Smooth muscle cell (in vitro differentiated cells): ENCODE measurements at regions not wholly inside any gene's neighbourhood (a gene's known extent, or its start where the extent isn't known, plus 50 kb on each side); places are given as distances from the start of the nearest gene placed in this dataset.
A peak's percentile ranks its signal among the peaks of the same experiment; 100 is the strongest.

Experiments
- DNase-seq: peaks from one replicate; lab custom pipeline; 2025; ENCODE audit not compliant: unreplicated experiment; lab: John Stamatoyannopoulos, UW
- H2AFZ ChIP-seq: fragments of 200-600 bp; sonication (generic); 2 replicates; pipeline ENCODE4 v1.6.0; 2016; ENCODE audit warnings: antibody characterized with exemption, low read depth, mild to moderate bottlenecking
- H3F3A ChIP-seq: fragments of 200-600 bp; sonication (generic); 2 replicates; pipeline ENCODE4 v1.6.0; 2017; ENCODE audit warnings: antibody characterized with exemption, low read depth
- H3K27ac ChIP-seq: fragments of 200-600 bp; sonication (generic); 2 replicates; pipeline ENCODE4 v1.5.1; 2016; ENCODE audit warnings: low read depth, mild to moderate bottlenecking
- H3K27me3 ChIP-seq: fragments of 200-600 bp; sonication (generic); 2 replicates; pipeline ENCODE4 v1.6.1; 2016; ENCODE audit warnings: low read depth, mild to moderate bottlenecking
- H3K36me3 ChIP-seq: fragments of 200-600 bp; sonication (generic); 2 replicates; pipeline ENCODE4 v1.5.1; 2016; ENCODE audit warnings: low read depth
- H3K4me1 ChIP-seq: fragments of 200-600 bp; sonication (generic); 2 replicates; pipeline ENCODE4 v1.5.1; 2016; ENCODE audit warnings: low read depth
- H3K4me2 ChIP-seq: fragments of 200-600 bp; sonication (generic); 2 replicates; pipeline ENCODE4 v1.6.0; 2016; ENCODE audit warnings: mild to moderate bottlenecking
- H3K4me3 ChIP-seq: fragments of 200-600 bp; sonication (generic); 2 replicates; pipeline ENCODE4 v1.5.1; 2016; ENCODE audit warnings: mild to moderate bottlenecking
- H3K79me2 ChIP-seq: fragments of 200-600 bp; sonication (generic); 2 replicates; pipeline ENCODE4 v1.6.0; 2016; ENCODE audit warnings: low read depth, mild to moderate bottlenecking
- H3K9ac ChIP-seq: fragments of 200-600 bp; sonication (generic); 2 replicates; pipeline ENCODE4 v1.6.0; 2016; ENCODE audit warnings: low read depth
- H3K9me3 ChIP-seq: fragments of 200-600 bp; sonication (generic); replicated peaks from 2 replicates; pipeline ENCODE4 v1.5.1; 2016; ENCODE audit warnings: low read depth
- H4K20me1 ChIP-seq: fragments of 200-600 bp; sonication (generic); 2 replicates; pipeline ENCODE4 v1.6.0; 2016; ENCODE audit warnings: low read depth
- WGBS: methylation state at CpG from one replicate; pipeline ENCODE4 v1.1.7; 2016; ENCODE audit warnings: low lambda C conversion rate; 5-methylcytosine and 5-hydroxymethylcytosine counted together
- TF ChIP-seq, protein P1 (sequence below): fragments of 200-600 bp; sonication (generic); IDR thresholded peaks from 2 replicates; pipeline ENCODE4 v1.5.1; 2017; ENCODE audit warnings: borderline replicate concordance, mild to moderate bottlenecking, antibody characterized with exemption; ENCODE audit not compliant: insufficient read depth, poor library complexity, severe bottlenecking

DNA sequence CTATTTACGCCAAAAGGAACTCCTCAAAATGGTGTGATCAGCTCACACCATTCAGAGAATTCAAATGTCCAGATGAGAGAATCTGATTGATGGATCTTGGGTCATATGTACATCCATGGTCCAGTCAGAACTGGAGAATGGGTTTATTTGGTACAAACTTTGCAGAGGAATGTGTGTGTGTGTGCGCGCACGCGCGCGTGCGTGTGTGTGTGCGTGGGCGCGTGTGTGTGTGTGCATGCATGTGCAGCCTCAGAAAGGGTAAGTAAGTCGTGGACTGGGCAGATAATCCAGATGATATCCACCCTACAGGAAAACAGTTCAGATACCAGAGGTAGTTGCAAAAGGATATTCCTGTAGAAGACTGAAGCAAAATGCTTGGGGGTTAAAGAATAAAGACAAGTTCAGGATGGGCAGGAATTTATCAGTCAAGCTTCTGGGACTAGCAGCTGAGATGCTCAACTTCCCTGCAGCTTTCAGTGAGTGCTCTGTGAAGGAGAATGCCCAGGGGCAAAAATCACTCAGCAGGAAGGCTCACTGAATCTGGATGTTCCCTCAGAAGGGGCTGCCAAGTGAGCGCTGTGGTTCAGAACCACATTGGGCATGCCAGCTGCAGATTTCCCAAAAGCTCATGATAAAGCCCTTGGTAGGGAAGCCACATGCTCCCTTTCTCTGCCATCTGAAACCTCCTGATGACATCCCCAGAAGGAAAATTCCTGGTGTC lies 440.5 kb upstream of the SGCD start:
- Histone ChIP-seq H3K27ac (no peak overlapping the region), H2AFZ (no peak overlapping the region), H3F3A (no peaks in the 10 kb centered on the region), H3K9ac (no peak overlapping the region), H4K20me1 (no peaks in the 10 kb centered on the region), H3K27me3 (peaks cover 36% of the 10 kb centered on the region), H3K4me2 (no peak overlapping the region), H3K4me3 (no peak overlapping the region), H3K9me3 (no peaks in the 10 kb centered on the region), H3K79me2 (no peaks in the 10 kb centered on the region), H3K36me3 (no peaks in the 10 kb centered on the region), H3K4me1 (peaks cover 5% of the 10 kb centered on the region)
- DNase-seq: no peak
- 85% methylated on average over 13 of the region's 13 CpGs for WGBS
- TF ChIP-seq, protein P1, sequence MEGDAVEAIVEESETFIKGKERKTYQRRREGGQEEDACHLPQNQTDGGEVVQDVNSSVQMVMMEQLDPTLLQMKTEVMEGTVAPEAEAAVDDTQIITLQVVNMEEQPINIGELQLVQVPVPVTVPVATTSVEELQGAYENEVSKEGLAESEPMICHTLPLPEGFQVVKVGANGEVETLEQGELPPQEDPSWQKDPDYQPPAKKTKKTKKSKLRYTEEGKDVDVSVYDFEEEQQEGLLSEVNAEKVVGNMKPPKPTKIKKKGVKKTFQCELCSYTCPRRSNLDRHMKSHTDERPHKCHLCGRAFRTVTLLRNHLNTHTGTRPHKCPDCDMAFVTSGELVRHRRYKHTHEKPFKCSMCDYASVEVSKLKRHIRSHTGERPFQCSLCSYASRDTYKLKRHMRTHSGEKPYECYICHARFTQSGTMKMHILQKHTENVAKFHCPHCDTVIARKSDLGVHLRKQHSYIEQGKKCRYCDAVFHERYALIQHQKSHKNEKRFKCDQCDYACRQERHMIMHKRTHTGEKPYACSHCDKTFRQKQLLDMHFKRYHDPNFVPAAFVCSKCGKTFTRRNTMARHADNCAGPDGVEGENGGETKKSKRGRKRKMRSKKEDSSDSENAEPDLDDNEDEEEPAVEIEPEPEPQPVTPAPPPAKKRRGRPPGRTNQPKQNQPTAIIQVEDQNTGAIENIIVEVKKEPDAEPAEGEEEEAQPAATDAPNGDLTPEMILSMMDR: no peak

- Histone ChIP-seq H2AFZ (no peak overlapping the region), H3K36me3 (no peaks in the 10 kb centered on the region), H3F3A (no peaks in the 10 kb centered on the region), H3K9me3 (no peaks in the 10 kb centered on the region), H3K9ac (no peak overlapping the region), H3K4me3 (no peak overlapping the region), H3K4me1 (no peaks in the 10 kb centered on the region), H3K79me2 (no peaks in the 10 kb centered on the region), H3K27me3 (no peaks in the 10 kb centered on the region), H4K20me1 (no peaks in the 10 kb centered on the region), H3K4me2 (no peak overlapping the region), H3K27ac (no peak overlapping the region)
- DNase-seq: no peak
- WGBS: 83% methylated on average over 2 of the region's 2 CpGs
- TF ChIP-seq, protein P1: no peak
Observed at GRCh38 chr5:155895484-155895883, 431.5 kb upstream of the SGCD start.

GRCh38 chr5:155897761-155898160 lies 429.2 kb upstream of the SGCD start:
- no peak for DNase-seq
- Histone ChIP-seq H3K27me3 (no peaks in the 10 kb centered on the region), H3F3A (no peaks in the 10 kb centered on the region), H3K79me2 (no peaks in the 10 kb centered on the region), H3K9me3 (no peaks in the 10 kb centered on the region), H3K27ac (peak overlapping the region; percentile 94), H4K20me1 (no peaks in the 10 kb centered on the region), H3K36me3 (no peaks in the 10 kb centered on the region), H3K4me1 (no peaks in the 10 kb centered on the region), H3K4me3 (no peak overlapping the region), H3K4me2 (peak overlapping the region; percentile 34), H3K9ac (peak overlapping the region; percentile 75), H2AFZ (no peak overlapping the region)
- 34% methylated on average over 3 of the region's 3 CpGs for WGBS
- TF ChIP-seq, protein P1: no peak

- H3K9me3 ChIP-seq: no peaks in the 10 kb centered on the region
- H3K36me3 ChIP-seq: no peaks in the 10 kb centered on the region
- no peak for DNase-seq
- H2AFZ ChIP-seq: peak overlapping the region; percentile 26
- no peaks in the 10 kb centered on the region for H3K27me3 ChIP-seq
- H3K4me1 ChIP-seq: no peaks in the 10 kb centered on the region
- H3F3A ChIP-seq: no peaks in the 10 kb centered on the region
- peak overlapping the region; percentile 94 for H3K27ac ChIP-seq
- H3K79me2 ChIP-seq: no peaks in the 10 kb centered on the region
- peak overlapping the region; percentile 75 for H3K9ac ChIP-seq
- peak overlapping the region; percentile 34 for H3K4me2 ChIP-seq
- H3K4me3 ChIP-seq: no peak overlapping the region
- TF ChIP-seq, protein P1: no peak
- H4K20me1 ChIP-seq: no peaks in the 10 kb centered on the region
Observed at GRCh38 chr5:155898284-155898683, 428.7 kb upstream of the SGCD start.
